A172 (cell line): ENCODE measurements at regions not wholly inside any gene's neighbourhood (a gene's known extent, or its start where the extent isn't known, plus 50 kb on each side); places are given as distances from the start of the nearest gene placed in this dataset.

Experiments
- DNase-seq: peaks from one replicate; pipeline ENCODE4 v3.0.0-alpha.2; 2015; ENCODE audit warnings: low spot score

DNA sequence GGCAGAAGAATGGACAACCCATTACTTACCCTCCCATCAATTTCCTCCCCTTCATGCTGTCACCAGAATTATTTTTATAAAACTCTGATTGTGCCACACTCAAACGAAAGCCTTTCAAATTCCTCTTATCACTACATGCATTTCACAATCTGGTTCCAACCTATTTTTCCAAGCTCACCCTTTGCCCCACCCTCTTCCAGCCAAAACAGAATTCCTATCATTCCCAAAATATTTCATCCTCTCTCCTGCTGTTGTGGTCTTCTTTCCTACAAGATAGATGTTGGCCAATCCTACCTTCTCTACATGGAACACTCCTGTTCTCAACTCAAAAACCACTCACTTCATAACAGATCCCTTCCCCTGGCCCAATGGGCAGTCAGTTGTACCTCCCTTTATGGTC, 111.5 kb downstream of the ELAPOR2 start:
- no peak for DNase-seq

- no peak for DNase-seq
Measured at GRCh38 chr7:86943447-86943846, 116.0 kb downstream of the ELAPOR2 start.

- no peak for DNase-seq
Measured at GRCh38 chr7:86942995-86943394, 116.5 kb downstream of the ELAPOR2 start.

DNA sequence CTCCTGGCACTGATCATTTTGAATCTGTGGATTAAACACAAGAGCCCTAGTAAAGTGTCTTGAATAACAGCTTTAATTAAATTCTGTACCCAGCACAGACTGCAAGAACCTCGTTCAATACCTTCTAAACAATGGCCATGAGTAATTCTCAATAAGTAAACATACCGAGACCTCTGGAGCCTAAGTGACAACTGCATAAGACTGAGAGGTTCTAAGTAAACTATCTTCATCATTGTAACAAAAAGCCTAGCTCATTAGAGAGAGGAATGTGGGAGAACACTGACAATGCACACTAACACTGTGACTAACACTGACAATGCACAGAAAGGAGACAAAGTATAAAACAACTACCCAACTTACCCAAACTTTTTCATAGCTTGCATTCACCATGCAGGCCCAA, 117.4 kb downstream of the ELAPOR2 start:
- DNase-seq, result no peak

DNA sequence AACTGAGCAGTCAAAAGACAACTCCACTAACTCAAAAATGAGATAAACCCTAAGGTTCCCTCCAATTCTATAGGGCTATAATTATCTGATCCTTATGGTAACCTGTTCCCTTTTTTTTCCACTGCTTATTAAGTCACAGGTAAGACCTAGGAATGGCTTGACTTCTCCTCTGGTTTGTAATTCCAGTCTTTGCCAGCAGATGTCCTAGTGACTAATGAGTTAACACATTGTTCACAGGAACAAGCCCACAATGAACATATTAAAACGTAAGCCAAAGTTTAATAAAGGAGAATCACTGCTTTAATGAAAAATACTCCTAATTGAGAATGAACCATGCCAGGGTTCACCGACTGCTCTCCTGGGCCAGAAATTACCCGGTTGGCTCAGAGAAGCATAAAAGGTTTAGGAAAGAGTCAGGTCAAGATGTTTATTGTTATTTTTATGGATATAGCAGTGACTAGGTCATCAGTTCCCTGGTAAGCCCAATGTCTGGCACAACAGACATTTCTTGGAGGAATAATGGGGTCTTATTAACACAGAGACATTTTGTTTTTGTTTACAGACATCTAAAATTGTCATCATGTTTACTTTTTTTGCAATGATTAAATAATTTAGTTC, 120.1 kb downstream of the ELAPOR2 start:
- peak; percentile 61 for DNase-seq

DNA sequence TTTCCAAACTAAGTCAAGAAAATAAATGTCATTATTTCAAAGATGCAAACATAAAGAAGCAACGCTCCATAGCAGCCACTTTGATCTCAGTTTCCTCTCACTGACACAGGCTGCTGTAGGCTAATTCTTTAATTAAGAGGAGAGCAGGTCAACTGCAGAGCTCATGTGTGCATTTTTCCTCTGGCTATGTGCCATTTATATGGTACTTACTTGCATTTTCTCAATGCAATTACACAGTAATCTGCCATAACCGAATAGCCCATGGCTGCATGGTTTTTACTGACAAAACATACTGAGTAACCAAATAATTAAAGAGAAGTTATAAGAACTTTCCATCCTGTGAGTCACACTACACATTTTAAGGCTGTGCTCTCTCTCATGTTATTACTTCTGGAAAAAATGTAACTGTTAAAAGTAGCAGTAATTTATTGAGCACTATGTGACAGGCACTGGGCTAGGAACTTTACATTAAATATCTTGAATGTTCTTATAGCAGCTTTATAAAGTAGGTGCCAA, 122.0 kb downstream of the ELAPOR2 start:
- DNase-seq, result no peak

DNA sequence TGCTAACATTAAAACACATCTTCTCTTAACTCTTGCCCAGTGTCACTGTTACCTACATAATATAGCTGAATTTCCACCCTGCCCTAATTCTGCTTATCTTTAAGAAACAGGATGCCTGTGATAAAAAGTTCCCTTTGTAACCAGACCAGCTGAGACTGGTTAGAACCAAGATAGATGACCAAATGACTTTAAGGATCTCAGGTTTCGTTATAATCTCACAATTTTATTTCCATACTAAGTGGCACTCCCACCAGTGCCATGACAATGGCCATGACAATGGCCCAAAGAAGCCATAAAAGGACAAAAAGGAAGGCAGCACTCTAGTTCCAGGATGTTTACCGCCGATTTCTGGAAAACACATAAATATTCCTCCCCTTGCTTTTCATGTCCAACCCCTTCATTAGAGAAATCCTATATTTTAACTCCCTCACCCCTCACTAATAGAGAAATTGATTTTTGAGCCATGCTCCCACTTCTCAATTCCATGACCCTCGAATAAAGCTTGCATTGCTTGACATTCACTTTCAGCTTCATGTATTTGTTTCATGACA, 126.1 kb downstream of the ELAPOR2 start:
- DNase-seq, result no peak

- peak; percentile 10 for DNase-seq
Measured at GRCh38 chr7:86932038-86932512, 127.4 kb downstream of the ELAPOR2 start.

DNA sequence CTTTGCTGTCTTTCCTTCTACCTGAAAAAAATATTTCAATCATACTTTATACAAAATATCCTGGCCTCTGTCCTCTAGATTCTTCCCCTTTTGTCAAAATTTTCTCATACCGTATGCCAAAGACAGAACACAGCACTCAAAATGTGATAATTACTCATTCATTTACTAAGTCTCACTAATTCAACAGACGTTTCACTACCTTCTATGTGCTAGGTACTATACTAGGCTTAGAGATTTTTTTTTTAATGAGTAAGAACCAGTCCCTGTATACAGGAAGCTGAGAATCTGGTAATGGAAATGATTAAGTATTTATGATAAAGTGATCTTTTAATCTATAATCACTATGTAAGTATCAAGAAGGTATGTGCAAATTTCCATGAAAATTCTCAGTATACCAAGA, 128.0 kb downstream of the ELAPOR2 start:
- no peak for DNase-seq

- no peak for DNase-seq
Measured at GRCh38 chr7:86930554-86931307, 128.7 kb downstream of the ELAPOR2 start.

- no peak for DNase-seq
Measured at GRCh38 chr7:86929293-86930109, 130.0 kb downstream of the ELAPOR2 start.

DNA sequence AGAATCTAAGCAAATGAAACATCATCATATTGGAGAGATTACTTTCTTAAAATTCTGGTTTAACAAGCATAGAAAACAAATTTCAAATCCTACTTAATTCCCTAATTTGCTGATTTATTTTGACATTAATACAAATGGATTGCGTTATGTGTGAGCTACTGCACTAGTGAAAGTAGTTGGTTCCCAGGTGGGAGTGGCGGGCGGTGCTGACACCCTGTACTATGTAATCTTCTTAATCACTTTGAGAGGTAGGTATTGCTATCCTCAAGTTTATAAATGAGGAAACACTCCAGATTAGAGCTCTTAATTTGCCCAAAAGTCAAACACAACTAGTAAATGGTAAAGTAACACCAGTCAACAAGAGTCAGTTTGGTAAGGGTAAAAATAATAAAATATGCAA, 131.1 kb downstream of the ELAPOR2 start:
- DNase-seq, result no peak

DNA sequence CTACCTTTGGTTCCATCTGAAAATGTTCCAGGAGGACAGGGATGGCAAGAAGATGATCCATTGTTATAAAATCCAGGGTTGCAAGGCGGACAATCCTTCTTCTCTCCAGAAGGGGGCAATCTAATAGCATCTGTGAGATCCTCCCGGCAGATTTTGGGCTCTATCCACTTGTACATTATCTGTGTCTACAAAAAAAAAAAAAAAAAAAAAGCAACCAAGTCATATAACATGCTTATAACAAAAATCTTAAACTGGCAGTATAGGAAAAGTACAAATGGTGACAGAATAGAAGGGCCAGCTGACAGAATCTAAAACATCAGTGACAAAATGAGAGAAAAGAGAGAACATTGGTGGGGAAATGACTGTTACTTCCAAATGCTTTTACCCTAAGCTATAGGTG, 132.7 kb downstream of the ELAPOR2 start:
- peak; percentile 48 for DNase-seq

DNA sequence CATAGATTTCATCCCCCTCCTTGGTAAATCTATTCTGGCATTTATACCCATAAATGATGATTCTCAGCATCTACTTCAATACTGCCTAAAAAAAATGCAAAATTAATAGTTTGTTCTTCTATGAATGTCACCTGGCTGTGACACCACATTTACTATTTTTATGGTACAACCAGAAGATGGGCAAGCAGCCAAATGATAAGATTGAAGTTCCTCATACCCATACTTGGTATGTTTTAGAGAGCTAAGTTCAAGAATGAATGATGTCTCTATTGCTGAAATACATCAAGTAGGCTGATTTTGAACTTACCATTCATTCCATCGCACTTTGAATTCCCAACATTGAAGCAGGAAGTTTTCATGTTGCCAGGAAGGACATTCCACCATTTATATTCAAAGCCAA, 134.2 kb downstream of the ELAPOR2 start:
- no peak for DNase-seq

GRCh38 chr7:86923527-86923926, 135.9 kb downstream of the ELAPOR2 start:
- DNase-seq, result no peak

DNA sequence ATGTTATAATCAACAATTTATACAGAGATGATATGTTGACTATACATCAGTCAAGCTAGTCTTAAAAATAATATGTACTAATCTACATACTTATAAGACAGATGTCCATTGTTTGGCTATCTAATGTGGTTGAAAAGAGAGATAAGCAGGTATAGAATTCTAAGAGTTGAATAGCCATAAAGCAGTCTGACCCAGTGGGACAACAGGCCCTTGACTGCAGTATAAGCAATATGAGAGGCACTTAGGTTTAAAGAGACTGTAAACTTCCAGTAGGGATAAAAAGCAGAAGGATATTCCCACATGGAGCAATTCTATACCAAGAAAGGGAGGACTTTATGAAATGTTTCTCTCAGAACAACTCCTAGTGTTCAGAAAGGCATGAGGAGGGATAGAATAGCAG, 139.3 kb downstream of the ELAPOR2 start:
- DNase-seq, result no peak

DNA sequence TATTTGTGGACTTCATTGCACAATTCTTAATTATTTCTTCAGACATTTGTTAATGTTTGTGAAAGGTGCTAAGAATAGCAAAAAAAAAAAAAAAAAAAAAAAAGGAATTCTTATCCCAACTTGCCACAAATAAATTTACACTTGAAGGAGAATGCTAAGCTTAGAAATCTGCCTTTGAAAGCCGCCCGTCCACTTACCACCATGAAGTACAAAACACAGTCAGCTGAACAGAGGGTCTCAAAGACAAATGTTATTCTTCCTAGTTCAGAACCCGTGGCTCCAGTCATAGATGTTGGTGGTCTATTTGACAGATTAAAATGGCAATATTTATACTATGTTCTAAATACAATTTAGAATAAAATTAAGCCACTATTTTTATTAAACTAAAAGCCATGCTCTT, 141.2 kb downstream of the ELAPOR2 start:
- no peak for DNase-seq

DNA sequence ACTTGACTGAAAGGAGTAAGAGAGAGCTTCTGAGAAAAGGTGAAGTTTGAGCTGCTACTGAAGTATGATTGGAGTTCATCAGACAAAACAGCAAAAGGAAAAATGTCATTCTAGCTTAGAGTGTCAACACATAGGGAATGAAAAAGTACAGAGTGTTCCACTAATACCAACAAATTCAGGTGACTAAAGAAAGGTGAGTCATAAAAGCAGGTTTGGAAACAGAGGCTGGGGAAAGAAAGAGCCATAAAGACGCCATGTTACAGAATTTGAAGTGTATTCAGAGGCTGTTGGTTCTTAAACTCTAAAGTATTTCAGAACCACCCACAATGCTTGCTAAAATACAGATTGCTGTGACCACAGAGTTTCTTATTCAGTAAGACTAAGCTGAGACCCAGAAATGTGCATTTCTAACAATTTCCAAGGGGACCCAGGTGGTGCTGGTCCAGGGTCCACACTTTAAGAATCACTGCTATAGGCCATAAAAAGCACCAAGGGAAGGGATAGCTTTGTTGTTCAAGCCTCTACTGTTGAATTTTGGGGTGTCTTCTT, 143.1 kb downstream of the ELAPOR2 start:
- DNase-seq, result no peak

GRCh38 chr7:86914551-86914950, 144.9 kb downstream of the ELAPOR2 start:
- peak; percentile 10 for DNase-seq
